SK-MEL-5 (cell line): ENCODE measurements at regions not wholly inside any gene's neighbourhood (a gene's known extent, or its start where the extent isn't known, plus 50 kb on each side); places are given as distances from the start of the nearest gene placed in this dataset.

Source experiments
- DNase-seq: peaks from one replicate; pipeline ENCODE4 v3.0.0-alpha.2; 2016; ENCODE audit warnings: low read depth, low spot score
- in situ Hi-C: cut with HindIII; loops from 2 replicates; pipeline ENCODE4 v1.10.0; 2016; ENCODE audit warnings: low sequenced_read_pairs, high pct_unique_total_duplicates, low pct_unique_long_range_greater_than_20kb

GRCh38 chr5:179416114-179416822 lies 71.0 kb upstream of the ADAMTS2 start:
- in situ Hi-C loops, result no loop called here
- DNase-seq, result no peak

- in situ Hi-C loops, result no loop called here
- no peak for DNase-seq
Measured at GRCh38 chr5:179415291-179416060, 70.2 kb upstream of the ADAMTS2 start.

GRCh38 chr5:179414459-179415261 lies 69.4 kb upstream of the ADAMTS2 start:
- no peak for DNase-seq
- in situ Hi-C loops, result no loop called here

GRCh38 chr5:179413711-179414458 lies 68.6 kb upstream of the ADAMTS2 start:
- DNase-seq, result no peak
- in situ Hi-C loops, result no loop called here

GRCh38 chr5:179413086-179413690 lies 67.9 kb upstream of the ADAMTS2 start:
- in situ Hi-C loops, result no loop called here
- no peak for DNase-seq

- no peak for DNase-seq
- in situ Hi-C loops, result no loop called here
Measured at GRCh38 chr5:179411161-179411841, 66.0 kb upstream of the ADAMTS2 start.

- no peak for DNase-seq
- in situ Hi-C loops, result no loop called here
Measured at GRCh38 chr5:179410291-179411160, 65.3 kb upstream of the ADAMTS2 start.

- in situ Hi-C loops, result no loop called here
- DNase-seq, result no peak
Measured at GRCh38 chr5:179409806-179410205, 64.5 kb upstream of the ADAMTS2 start.

- in situ Hi-C loops, result no loop called here
- DNase-seq, result no peak
Measured at GRCh38 chr5:179408611-179409010, 63.4 kb upstream of the ADAMTS2 start.

GRCh38 chr5:179407191-179408175 lies 62.2 kb upstream of the ADAMTS2 start:
- in situ Hi-C loops, result no loop called here
- no peak for DNase-seq

- no peak for DNase-seq
Measured at GRCh38 chr5:179406031-179406961, 61.0 kb upstream of the ADAMTS2 start.

GRCh38 chr5:179405426-179406030 lies 60.3 kb upstream of the ADAMTS2 start:
- in situ Hi-C loops, result no loop called here
- DNase-seq, result no peak

More at GRCh38 chr5:179406031-179406961, 61.0 kb upstream of the ADAMTS2 start:
- in situ Hi-C loops, result no loop called here

GRCh38 chr5:179405054-179405416 lies 59.8 kb upstream of the ADAMTS2 start:
- in situ Hi-C loops, result no loop called here
- DNase-seq, result no peak
